ENCODE measurements at regions not wholly inside any gene's neighbourhood (a gene's known extent, or its start where the extent isn't known, plus 50 kb on each side); places are given as distances from the start of the nearest gene placed in this dataset.

DNA sequence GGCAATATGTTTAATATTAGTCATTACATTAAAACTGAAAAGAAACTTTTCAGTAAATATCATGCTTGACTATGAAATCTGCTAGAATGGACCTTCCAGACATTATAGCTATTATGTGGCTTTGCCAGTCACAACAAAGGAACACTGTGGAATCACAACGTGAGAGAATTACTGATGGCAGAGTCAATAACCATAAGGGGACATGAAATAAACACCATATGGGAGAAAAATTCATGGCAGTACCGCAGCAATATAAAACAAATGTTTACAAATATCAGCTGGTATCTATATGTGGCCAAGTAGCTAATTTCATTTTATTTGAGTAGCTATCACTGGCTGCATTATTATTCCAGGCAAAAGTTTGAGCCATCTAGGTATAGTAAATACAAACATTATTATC lies 1818.6 kb downstream of the PCDH9 start:
- H3K4me1 ChIP-seq (ENCODE audit: insufficient read depth) = no peaks in the 10 kb centered on the region
- no peaks in the 10 kb centered on the region for H4K20me1 ChIP-seq (replicated peaks; ENCODE audit: insufficient read depth)
- H2AFZ ChIP-seq = no peak overlapping the region
- Mint-ChIP-seq H3K27me3 (ENCODE audit: insufficient read depth, low read depth, poor library complexity) (no peaks in the 10 kb centered on the region), H3K27ac (no peak overlapping the region), H3K4me1 (peaks cover 10% of the 10 kb centered on the region; the same call in 2 of the 3 replicates), H3K4me3 (no peak overlapping the region), H3K36me3 (ENCODE audit: low read depth) (no peaks in the 10 kb centered on the region), H3K9me3 (peaks cover 2% of the 10 kb centered on the region; the same call in 1 of the 3 replicates)
- ATAC-seq = no peak
- H3K9me2 ChIP-seq (ENCODE audit: insufficient read depth) = no peaks in the 10 kb centered on the region
- H3F3A ChIP-seq (replicated peaks; ENCODE audit: low read depth) = no peaks in the 10 kb centered on the region
- no peak for TF ChIP-seq EZH2phosphoT487 (IDR thresholded peaks at IDR 0.05; ENCODE audit: unreplicated experiment)
- TF ChIP-seq, protein P1, sequence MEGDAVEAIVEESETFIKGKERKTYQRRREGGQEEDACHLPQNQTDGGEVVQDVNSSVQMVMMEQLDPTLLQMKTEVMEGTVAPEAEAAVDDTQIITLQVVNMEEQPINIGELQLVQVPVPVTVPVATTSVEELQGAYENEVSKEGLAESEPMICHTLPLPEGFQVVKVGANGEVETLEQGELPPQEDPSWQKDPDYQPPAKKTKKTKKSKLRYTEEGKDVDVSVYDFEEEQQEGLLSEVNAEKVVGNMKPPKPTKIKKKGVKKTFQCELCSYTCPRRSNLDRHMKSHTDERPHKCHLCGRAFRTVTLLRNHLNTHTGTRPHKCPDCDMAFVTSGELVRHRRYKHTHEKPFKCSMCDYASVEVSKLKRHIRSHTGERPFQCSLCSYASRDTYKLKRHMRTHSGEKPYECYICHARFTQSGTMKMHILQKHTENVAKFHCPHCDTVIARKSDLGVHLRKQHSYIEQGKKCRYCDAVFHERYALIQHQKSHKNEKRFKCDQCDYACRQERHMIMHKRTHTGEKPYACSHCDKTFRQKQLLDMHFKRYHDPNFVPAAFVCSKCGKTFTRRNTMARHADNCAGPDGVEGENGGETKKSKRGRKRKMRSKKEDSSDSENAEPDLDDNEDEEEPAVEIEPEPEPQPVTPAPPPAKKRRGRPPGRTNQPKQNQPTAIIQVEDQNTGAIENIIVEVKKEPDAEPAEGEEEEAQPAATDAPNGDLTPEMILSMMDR (conservative IDR thresholded peaks at IDR 0.05; ENCODE audit: low read depth in 2 of 2) = no peak
- TF ChIP-seq EZH2 (IDR thresholded peaks at IDR 0.05; ENCODE audit: low read depth, unreplicated experiment) = no peak
- TF ChIP-seq, protein P2, sequence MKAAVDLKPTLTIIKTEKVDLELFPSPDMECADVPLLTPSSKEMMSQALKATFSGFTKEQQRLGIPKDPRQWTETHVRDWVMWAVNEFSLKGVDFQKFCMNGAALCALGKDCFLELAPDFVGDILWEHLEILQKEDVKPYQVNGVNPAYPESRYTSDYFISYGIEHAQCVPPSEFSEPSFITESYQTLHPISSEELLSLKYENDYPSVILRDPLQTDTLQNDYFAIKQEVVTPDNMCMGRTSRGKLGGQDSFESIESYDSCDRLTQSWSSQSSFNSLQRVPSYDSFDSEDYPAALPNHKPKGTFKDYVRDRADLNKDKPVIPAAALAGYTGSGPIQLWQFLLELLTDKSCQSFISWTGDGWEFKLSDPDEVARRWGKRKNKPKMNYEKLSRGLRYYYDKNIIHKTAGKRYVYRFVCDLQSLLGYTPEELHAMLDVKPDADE (IDR thresholded peaks at IDR 0.05) = no peak
- TF ChIP-seq STAT1 (IDR thresholded peaks at IDR 0.05; ENCODE audit: unreplicated experiment) = no peak
- no peak for TF ChIP-seq JUNB (IDR thresholded peaks at IDR 0.05; ENCODE audit: unreplicated experiment)
- no peak for TF ChIP-seq CREB1 (CRISPR knock-in tag; IDR thresholded peaks at IDR 0.05; ENCODE audit: low read depth)
- TF ChIP-seq, protein P3, sequence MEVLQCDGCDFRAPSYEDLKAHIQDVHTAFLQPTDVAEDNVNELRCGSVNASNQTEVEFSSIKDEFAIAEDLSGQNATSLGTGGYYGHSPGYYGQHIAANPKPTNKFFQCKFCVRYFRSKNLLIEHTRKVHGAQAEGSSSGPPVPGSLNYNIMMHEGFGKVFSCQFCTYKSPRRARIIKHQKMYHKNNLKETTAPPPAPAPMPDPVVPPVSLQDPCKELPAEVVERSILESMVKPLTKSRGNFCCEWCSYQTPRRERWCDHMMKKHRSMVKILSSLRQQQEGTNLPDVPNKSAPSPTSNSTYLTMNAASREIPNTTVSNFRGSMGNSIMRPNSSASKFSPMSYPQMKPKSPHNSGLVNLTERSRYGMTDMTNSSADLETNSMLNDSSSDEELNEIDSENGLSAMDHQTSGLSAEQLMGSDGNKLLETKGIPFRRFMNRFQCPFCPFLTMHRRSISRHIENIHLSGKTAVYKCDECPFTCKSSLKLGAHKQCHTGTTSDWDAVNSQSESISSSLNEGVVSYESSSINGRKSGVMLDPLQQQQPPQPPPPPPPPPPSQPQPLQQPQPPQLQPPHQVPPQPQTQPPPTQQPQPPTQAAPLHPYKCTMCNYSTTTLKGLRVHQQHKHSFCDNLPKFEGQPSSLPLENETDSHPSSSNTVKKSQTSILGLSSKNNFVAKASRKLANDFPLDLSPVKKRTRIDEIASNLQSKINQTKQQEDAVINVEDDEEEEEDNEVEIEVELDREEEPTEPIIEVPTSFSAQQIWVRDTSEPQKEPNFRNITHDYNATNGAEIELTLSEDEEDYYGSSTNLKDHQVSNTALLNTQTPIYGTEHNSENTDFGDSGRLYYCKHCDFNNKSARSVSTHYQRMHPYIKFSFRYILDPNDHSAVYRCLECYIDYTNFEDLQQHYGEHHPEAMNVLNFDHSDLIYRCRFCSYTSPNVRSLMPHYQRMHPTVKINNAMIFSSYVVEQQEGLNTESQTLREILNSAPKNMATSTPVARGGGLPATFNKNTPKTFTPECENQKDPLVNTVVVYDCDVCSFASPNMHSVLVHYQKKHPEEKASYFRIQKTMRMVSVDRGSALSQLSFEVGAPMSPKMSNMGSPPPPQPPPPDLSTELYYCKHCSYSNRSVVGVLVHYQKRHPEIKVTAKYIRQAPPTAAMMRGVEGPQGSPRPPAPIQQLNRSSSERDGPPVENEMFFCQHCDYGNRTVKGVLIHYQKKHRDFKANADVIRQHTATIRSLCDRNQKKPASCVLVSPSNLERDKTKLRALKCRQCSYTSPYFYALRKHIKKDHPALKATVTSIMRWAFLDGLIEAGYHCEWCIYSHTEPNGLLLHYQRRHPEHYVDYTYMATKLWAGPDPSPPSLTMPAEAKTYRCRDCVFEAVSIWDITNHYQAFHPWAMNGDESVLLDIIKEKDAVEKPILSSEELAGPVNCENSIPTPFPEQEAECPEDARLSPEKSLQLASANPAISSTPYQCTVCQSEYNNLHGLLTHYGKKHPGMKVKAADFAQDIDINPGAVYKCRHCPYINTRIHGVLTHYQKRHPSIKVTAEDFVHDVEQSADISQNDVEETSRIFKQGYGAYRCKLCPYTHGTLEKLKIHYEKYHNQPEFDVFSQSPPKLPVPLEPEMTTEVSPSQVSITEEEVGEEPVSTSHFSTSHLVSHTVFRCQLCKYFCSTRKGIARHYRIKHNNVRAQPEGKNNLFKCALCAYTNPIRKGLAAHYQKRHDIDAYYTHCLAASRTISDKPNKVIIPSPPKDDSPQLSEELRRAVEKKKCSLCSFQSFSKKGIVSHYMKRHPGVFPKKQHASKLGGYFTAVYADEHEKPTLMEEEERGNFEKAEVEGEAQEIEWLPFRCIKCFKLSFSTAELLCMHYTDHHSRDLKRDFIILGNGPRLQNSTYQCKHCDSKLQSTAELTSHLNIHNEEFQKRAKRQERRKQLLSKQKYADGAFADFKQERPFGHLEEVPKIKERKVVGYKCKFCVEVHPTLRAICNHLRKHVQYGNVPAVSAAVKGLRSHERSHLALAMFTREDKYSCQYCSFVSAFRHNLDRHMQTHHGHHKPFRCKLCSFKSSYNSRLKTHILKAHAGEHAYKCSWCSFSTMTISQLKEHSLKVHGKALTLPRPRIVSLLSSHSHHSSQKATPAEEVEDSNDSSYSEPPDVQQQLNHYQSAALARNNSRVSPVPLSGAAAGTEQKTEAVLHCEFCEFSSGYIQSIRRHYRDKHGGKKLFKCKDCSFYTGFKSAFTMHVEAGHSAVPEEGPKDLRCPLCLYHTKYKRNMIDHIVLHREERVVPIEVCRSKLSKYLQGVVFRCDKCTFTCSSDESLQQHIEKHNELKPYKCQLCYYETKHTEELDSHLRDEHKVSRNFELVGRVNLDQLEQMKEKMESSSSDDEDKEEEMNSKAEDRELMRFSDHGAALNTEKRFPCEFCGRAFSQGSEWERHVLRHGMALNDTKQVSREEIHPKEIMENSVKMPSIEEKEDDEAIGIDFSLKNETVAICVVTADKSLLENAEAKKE (CRISPR knock-in tag; IDR thresholded peaks at IDR 0.05) = no peak
- TF ChIP-seq ZNF331 (CRISPR knock-in tag; IDR thresholded peaks at IDR 0.05; ENCODE audit: low read depth) = no peak
- no peak for TF ChIP-seq ZNF114 (CRISPR knock-in tag; IDR thresholded peaks at IDR 0.05)
- TF ChIP-seq NANOG (IDR thresholded peaks at IDR 0.05; ENCODE audit: borderline replicate concordance) = no peak
- TF ChIP-seq POLR2AphosphoS5 (IDR thresholded peaks at IDR 0.05; ENCODE audit: low read depth) = no peak
- TF ChIP-seq, protein P4, sequence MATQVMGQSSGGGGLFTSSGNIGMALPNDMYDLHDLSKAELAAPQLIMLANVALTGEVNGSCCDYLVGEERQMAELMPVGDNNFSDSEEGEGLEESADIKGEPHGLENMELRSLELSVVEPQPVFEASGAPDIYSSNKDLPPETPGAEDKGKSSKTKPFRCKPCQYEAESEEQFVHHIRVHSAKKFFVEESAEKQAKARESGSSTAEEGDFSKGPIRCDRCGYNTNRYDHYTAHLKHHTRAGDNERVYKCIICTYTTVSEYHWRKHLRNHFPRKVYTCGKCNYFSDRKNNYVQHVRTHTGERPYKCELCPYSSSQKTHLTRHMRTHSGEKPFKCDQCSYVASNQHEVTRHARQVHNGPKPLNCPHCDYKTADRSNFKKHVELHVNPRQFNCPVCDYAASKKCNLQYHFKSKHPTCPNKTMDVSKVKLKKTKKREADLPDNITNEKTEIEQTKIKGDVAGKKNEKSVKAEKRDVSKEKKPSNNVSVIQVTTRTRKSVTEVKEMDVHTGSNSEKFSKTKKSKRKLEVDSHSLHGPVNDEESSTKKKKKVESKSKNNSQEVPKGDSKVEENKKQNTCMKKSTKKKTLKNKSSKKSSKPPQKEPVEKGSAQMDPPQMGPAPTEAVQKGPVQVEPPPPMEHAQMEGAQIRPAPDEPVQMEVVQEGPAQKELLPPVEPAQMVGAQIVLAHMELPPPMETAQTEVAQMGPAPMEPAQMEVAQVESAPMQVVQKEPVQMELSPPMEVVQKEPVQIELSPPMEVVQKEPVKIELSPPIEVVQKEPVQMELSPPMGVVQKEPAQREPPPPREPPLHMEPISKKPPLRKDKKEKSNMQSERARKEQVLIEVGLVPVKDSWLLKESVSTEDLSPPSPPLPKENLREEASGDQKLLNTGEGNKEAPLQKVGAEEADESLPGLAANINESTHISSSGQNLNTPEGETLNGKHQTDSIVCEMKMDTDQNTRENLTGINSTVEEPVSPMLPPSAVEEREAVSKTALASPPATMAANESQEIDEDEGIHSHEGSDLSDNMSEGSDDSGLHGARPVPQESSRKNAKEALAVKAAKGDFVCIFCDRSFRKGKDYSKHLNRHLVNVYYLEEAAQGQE (IDR thresholded peaks at IDR 0.05; ENCODE audit: unreplicated experiment) = no peak
- no peaks in the 10 kb centered on the region for H3K79me2 ChIP-seq (replicated peaks; ENCODE audit: insufficient read depth)
- no peak for DNase-seq (ENCODE audit: low spot score)
- H3K36me3 ChIP-seq (ENCODE audit: insufficient read depth) = no peaks in the 10 kb centered on the region
- H3K4me3 ChIP-seq = no peak overlapping the region
- H3K4me2 ChIP-seq = no peak overlapping the region
- H3K27me3 ChIP-seq (ENCODE audit: insufficient read depth) = no peaks in the 10 kb centered on the region
- H3K27ac ChIP-seq (ENCODE audit: low read depth) = no peak overlapping the region

Measured in GM23338 (cell line).